GM06990 (cell line): ENCODE measurements at regions not wholly inside any gene's neighbourhood (a gene's known extent, or its start where the extent isn't known, plus 50 kb on each side); places are given as distances from the start of the nearest gene placed in this dataset.

Source experiments
- DNase-seq: peaks from one replicate; pipeline ENCODE4 v3.0.0-alpha.2; 2011; ENCODE audit not compliant: insufficient read length; ENCODE audit errors: extremely low read depth
- H3K27me3 ChIP-seq: replicated peaks from 2 replicates; pipeline ENCODE4 v1.6.0; 2011; ENCODE audit warnings: low read length; ENCODE audit not compliant: control insufficient read depth, insufficient read depth
- H3K36me3 ChIP-seq: 2 replicates; pipeline ENCODE4 v1.5.1; 2011; ENCODE audit warnings: low read length; ENCODE audit not compliant: control insufficient read depth, insufficient read depth
- H3K4me3 ChIP-seq: replicated peaks from 2 replicates; pipeline ENCODE4 v1.5.1; 2011; ENCODE audit warnings: low read depth, mild to moderate bottlenecking, control low read depth, low read length
- TF ChIP-seq, protein P1 (sequence below): IDR thresholded peaks from 2 replicates; pipeline ENCODE4 v1.5.1; 2011; ENCODE audit warnings: low read length, control low read depth, mild to moderate bottlenecking, inconsistent platforms; ENCODE audit not compliant: insufficient read depth, poor library complexity, severe bottlenecking

DNA sequence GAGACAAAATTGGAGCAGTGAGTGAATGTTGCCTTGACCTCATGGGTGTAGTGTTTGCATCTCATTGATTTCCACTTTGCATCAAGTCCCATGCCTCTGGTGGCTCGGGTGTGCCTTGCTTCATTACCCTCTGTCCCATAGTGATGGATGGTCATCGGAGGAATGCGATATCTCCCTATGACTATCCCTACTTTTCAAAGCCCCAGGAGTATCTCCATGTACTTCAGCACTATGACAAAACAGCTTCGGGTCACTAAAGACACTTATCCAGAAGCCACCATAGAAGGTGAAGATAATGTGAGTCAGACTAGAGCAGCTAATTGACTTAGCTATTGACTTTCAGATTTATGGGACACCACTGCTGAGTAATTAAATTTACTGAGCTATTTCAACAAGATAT, 355.1 kb upstream of the CCDC196 start:
- H3K36me3 ChIP-seq: no peaks in the 10 kb centered on the region
- TF ChIP-seq, protein P1, sequence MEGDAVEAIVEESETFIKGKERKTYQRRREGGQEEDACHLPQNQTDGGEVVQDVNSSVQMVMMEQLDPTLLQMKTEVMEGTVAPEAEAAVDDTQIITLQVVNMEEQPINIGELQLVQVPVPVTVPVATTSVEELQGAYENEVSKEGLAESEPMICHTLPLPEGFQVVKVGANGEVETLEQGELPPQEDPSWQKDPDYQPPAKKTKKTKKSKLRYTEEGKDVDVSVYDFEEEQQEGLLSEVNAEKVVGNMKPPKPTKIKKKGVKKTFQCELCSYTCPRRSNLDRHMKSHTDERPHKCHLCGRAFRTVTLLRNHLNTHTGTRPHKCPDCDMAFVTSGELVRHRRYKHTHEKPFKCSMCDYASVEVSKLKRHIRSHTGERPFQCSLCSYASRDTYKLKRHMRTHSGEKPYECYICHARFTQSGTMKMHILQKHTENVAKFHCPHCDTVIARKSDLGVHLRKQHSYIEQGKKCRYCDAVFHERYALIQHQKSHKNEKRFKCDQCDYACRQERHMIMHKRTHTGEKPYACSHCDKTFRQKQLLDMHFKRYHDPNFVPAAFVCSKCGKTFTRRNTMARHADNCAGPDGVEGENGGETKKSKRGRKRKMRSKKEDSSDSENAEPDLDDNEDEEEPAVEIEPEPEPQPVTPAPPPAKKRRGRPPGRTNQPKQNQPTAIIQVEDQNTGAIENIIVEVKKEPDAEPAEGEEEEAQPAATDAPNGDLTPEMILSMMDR: no peak
- H3K27me3 ChIP-seq: no peaks in the 10 kb centered on the region; the same call in 1 of the 2 replicates
- H3K4me3 ChIP-seq: no peak overlapping the region
- no peak for DNase-seq

DNA sequence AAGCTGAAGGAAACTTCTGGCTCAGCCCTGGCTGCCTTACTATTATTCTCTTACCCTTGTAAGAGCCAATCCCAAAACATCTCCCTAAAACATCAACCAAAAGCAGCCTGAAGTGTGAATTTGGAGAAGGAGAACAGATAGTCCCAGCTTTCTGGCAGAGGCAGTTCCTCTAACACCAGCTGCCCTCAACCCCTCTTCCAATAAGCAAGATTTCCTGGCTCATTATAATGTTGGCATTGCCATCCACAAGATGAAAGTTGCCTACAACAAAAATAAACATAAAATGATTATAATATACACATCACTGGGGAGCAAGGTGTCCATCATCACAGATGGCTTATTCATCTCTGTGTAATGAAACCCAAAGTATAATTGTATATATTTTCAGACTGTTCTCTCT, 352.5 kb upstream of the CCDC196 start:
- Histone ChIP-seq H3K36me3 (no peaks in the 10 kb centered on the region), H3K4me3 (no peak overlapping the region), H3K27me3 (no peaks in the 10 kb centered on the region; the same call in 1 of the 2 replicates)
- DNase-seq: no peak
- TF ChIP-seq, protein P1: no peak

DNA sequence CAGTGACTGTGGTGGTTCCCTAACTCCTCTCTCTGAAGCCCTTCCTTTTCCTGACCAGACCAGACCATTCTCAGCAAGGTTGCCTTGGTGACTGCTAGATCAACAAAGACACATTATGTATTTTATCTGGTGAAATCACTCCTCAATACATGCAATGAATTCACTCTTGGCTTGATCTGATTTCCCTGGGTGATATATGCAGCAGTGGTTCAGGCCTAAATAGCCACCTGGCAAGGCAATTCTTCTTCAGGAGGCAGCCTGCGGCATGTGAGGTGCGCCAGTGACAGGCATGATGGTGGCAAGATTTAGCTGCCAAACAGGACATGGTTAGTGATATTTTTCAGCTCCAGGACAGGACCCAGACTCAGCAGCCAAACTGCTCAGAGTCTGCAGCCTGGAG, 350.3 kb upstream of the CCDC196 start:
- Histone ChIP-seq H3K4me3 (no peak overlapping the region), H3K27me3 (no peaks in the 10 kb centered on the region; the same call in 1 of the 2 replicates), H3K36me3 (no peaks in the 10 kb centered on the region)
- TF ChIP-seq, protein P1: no peak
- no peak for DNase-seq

DNA sequence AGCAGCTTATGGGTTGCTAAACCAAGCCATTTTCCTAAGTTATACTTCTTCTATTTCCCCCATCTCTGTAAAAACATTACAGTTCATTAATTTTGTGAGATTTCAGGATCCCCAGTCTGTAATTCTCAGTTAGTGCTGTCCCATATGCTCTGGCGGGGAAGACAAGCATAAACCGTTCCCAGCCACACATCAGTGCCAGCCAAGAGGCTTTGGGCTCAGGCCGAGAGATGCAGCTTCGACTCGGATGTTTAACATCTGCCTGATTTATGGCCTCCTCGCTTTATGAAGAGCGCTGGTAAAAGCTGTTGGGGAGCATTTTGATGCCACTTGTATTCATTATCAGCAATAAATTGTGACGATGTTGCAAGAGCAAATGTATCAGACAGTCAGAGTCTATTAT, 349.1 kb upstream of the CCDC196 start:
- TF ChIP-seq, protein P1: no peak
- Histone ChIP-seq H3K4me3 (no peak overlapping the region), H3K27me3 (no peaks in the 10 kb centered on the region; the same call in 1 of the 2 replicates), H3K36me3 (no peaks in the 10 kb centered on the region)
- no peak for DNase-seq

DNA sequence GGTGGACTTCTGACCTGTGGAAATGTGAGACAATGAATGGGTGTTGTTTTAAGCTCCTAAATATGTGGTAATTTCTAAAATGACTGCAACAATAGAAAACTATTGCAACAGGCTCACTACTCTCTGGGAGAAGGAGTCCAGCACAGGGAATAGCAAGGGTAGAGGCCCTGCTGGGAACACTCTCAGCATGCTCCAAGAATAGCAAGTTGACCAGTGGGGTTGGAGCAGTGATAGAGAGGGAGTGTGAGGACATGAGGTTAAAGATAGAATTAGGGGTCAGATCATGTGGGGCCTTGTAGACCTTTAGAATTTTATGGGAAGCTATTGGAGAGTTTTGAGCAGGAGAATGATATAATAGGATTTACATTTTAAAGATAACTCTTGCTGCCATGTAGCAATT, 346.7 kb upstream of the CCDC196 start:
- DNase-seq: no peak
- TF ChIP-seq, protein P1: no peak
- H3K4me3 ChIP-seq: no peak overlapping the region
- no peaks in the 10 kb centered on the region; the same call in 1 of the 2 replicates for H3K27me3 ChIP-seq
- no peaks in the 10 kb centered on the region for H3K36me3 ChIP-seq
